IMR-90 (cell line): ENCODE measurements at regions not wholly inside any gene's neighbourhood (a gene's known extent, or its start where the extent isn't known, plus 50 kb on each side); places are given as distances from the start of the nearest gene placed in this dataset.

Experiments used
- ATAC-seq: fragments of 200-7000 bp; cut with Tn5 transposase; 2 replicates; pipeline ENCODE4 v1.9.1; 2020; ENCODE audit warnings: low read depth, mild to moderate bottlenecking, moderate library complexity
- BruUV-seq: library from RNA; stranded (reverse); fragments of 400-500 nt; replicated peaks from 2 replicates; lab custom pipeline; 2021; lab: Mats Ljungman, UMichigan
- CTCF ChIA-PET: fragments of 300-600 bp; formaldehyde crosslinking; extraction: SDS; loops from one replicate; lab custom pipeline; 2021; ENCODE audit warnings: antibody characterized with exemption; lab: Yijun Ruan, JAX
- POLR2A ChIA-PET: fragments of 300-600 bp; sonication (Branson Sonifier 250); formaldehyde crosslinking; loops from one replicate; lab custom pipeline; 2022; ENCODE audit warnings: antibody characterized with exemption; ENCODE audit not compliant: unreplicated experiment; lab: Charles Lee
- DNase-seq: peaks from one replicate; pipeline ENCODE4 v3.0.0; 2013
- H2AFZ ChIP-seq: replicated peaks from 2 replicates; pipeline ENCODE3; 2013; ENCODE audit warnings: low read length, mild to moderate bottlenecking; ENCODE audit not compliant: poor library complexity
- H2AK5ac ChIP-seq: 2 replicates; pipeline ENCODE4 v1.6.1; 2013; ENCODE audit warnings: low read depth, low read length, inconsistent platforms
- H2AK9ac ChIP-seq: replicated peaks from 2 replicates; pipeline ENCODE3; 2013; ENCODE audit warnings: mild to moderate bottlenecking, low read depth, low read length, moderate library complexity; ENCODE audit not compliant: poor library complexity
- H2BK120ac ChIP-seq: 2 replicates; pipeline ENCODE4 v1.6.1; 2013; ENCODE audit warnings: low read depth, low read length, inconsistent platforms
- H2BK15ac ChIP-seq: 3 replicates; pipeline ENCODE4 v1.6.1; 2013; ENCODE audit warnings: low read depth, low read length, inconsistent platforms
- H2BK20ac ChIP-seq: 2 replicates; pipeline ENCODE4 v1.6.1; 2013; ENCODE audit warnings: low read depth, mild to moderate bottlenecking, inconsistent platforms, low read length, moderate library complexity
- H2BK5ac ChIP-seq: 2 replicates; pipeline ENCODE4 v1.6.1; 2013; ENCODE audit warnings: mild to moderate bottlenecking, low read depth, low read length, inconsistent platforms; ENCODE audit not compliant: poor library complexity, severe bottlenecking
- H3K14ac ChIP-seq: replicated peaks from 2 replicates; pipeline ENCODE4 v1.6.1; 2013; ENCODE audit warnings: low read depth, low read length, inconsistent platforms
- H3K18ac ChIP-seq: 2 replicates; pipeline ENCODE4 v1.6.1; 2013; ENCODE audit warnings: low read depth, low read length, control low read depth
- H3K23ac ChIP-seq: 2 replicates; pipeline ENCODE4 v1.6.1; 2013; ENCODE audit warnings: low read depth, low read length, inconsistent platforms
- H3K27ac ChIP-seq: 2 replicates; pipeline ENCODE4 v1.5.1; 2013; ENCODE audit warnings: mild to moderate bottlenecking, control low read depth, low read length; ENCODE audit not compliant: insufficient read depth
- H3K27me3 ChIP-seq: 2 replicates; pipeline ENCODE4 v1.6.1; 2013; ENCODE audit warnings: low read length; ENCODE audit not compliant: control insufficient read depth, insufficient read depth
- H3K36me3 ChIP-seq: 2 replicates; pipeline ENCODE4 v1.6.1; 2013; ENCODE audit warnings: low read length, mixed read lengths; ENCODE audit not compliant: control insufficient read depth, insufficient read depth
- H3K4ac ChIP-seq: 2 replicates; pipeline ENCODE4 v1.6.1; 2013; ENCODE audit warnings: low read depth, low read length, inconsistent platforms
- H3K4me1 ChIP-seq: 2 replicates; pipeline ENCODE4 v1.6.1; 2013; ENCODE audit warnings: low read length, mixed read lengths; ENCODE audit not compliant: control insufficient read depth, insufficient read depth
- H3K4me2 ChIP-seq: 2 replicates; pipeline ENCODE4 v1.6.1; 2013; ENCODE audit warnings: low read depth, mild to moderate bottlenecking, control low read depth, low read length, moderate library complexity
- H3K4me3 ChIP-seq: 2 replicates; pipeline ENCODE4 v1.5.1; 2013; ENCODE audit warnings: low read depth, mild to moderate bottlenecking, control low read depth, low read length, moderate library complexity; ENCODE audit not compliant: insufficient read depth
- H3K56ac ChIP-seq: 2 replicates; pipeline ENCODE4 v1.6.1; 2013; ENCODE audit warnings: low read length, inconsistent platforms; ENCODE audit not compliant: insufficient read depth; ENCODE audit errors: extremely low read depth
- H3K79me1 ChIP-seq, 2 experiments: 2 replicates each; pipeline ENCODE4 v1.6.1; 2013; ENCODE audit warnings: low read length in 2 of 2, inconsistent platforms in 1 of 2, low read depth in 1 of 2
- H3K9ac ChIP-seq: 2 replicates; pipeline ENCODE4 v1.6.1; 2013; ENCODE audit warnings: low read depth, low read length, control low read depth
- H3K9me1 ChIP-seq: 2 replicates; pipeline ENCODE4 v1.6.1; 2013; ENCODE audit warnings: low read length, inconsistent platforms; ENCODE audit not compliant: insufficient read depth
- H3K9me3 ChIP-seq: 2 replicates; pipeline ENCODE4 v1.6.1; 2013; ENCODE audit warnings: low read length; ENCODE audit not compliant: control insufficient read depth, insufficient read depth
- H4K20me1 ChIP-seq: 2 replicates; pipeline ENCODE4 v1.6.1; 2013; ENCODE audit warnings: low read length, inconsistent platforms; ENCODE audit not compliant: insufficient read depth
- H4K5ac ChIP-seq: 2 replicates; pipeline ENCODE4 v1.6.1; 2013; ENCODE audit warnings: mild to moderate bottlenecking, low read depth, low read length, control low read depth
- H4K8ac ChIP-seq, 2 experiments: 2 replicates each; pipeline ENCODE4 v1.6.1; 2013; ENCODE audit warnings: low read depth in 2 of 2, low read length in 2 of 2, control low read depth in 1 of 2, inconsistent platforms in 1 of 2
- H4K91ac ChIP-seq: 2 replicates; pipeline ENCODE4 v1.6.1; 2013; ENCODE audit warnings: low read depth, low read length, inconsistent platforms; ENCODE audit not compliant: insufficient read depth
- MAFK ChIP-seq: IDR thresholded peaks from 2 replicates; pipeline ENCODE4 v1.6.1; 2012; ENCODE audit warnings: low read depth, low read length, improper control_type of control experiment
- MXI1 ChIP-seq: IDR thresholded peaks from 2 replicates; pipeline ENCODE4 v1.6.1; 2012; ENCODE audit warnings: low read depth, mild to moderate bottlenecking, low read length, moderate library complexity, borderline replicate concordance
- RAD21 ChIP-seq: IDR thresholded peaks from 2 replicates; pipeline ENCODE4 v1.6.1; 2012; ENCODE audit warnings: low read length, improper control_type of control experiment
- WGBS, 2 experiments: methylation state at CpG; one replicate each; pipeline versions ENCODE4 v1.1.5 to v1.1.7; 2013; ENCODE audit warnings: missing lambda C conversion rate in 2 of 2; ENCODE audit not compliant: insufficient read length in 1 of 2; ENCODE audit errors: extremely low coverage in 2 of 2; 5-methylcytosine and 5-hydroxymethylcytosine counted together
- dilution Hi-C: fragments of 300-500 bp; cut with HindIII; formaldehyde crosslinking; loops from one replicate; pipeline ENCODE4 v1.14.3; 2018; ENCODE audit warnings: low sequenced_read_pairs; ENCODE audit not compliant: unreplicated experiment
- in situ Hi-C: fragments of 300-500 bp; cut with MboI; formaldehyde crosslinking; loops from 3 replicates; pipeline ENCODE4 v1.14.3; 2019; ENCODE audit warnings: low sequenced_read_pairs, inconsistent platforms, mixed read lengths
- intact Hi-C: fragments of 100-400 bp; cut with micrococcal nuclease; formaldehyde crosslinking; loops from 2 replicates; pipeline ENCODE4 v1.10.0; 2022
- TF ChIP-seq, protein P1 (sequence below): fragments of 150-350 bp; IDR thresholded peaks from 2 replicates; pipeline ENCODE4 v1.6.1; 2016; ENCODE audit warnings: low read depth, mild to moderate bottlenecking, low read length, moderate library complexity, borderline replicate concordance
- TF ChIP-seq, protein P2 (sequence below): conservative IDR thresholded peaks from 2 replicates; pipeline ENCODE4 v1.5.1; 2012; ENCODE audit warnings: mild to moderate bottlenecking, low read depth, low read length, improper control_type of control experiment
- TF ChIP-seq, protein P3 (sequence below): fragments of 150-350 bp; IDR thresholded peaks from 2 replicates; pipeline ENCODE4 v1.6.1; 2017; ENCODE audit warnings: mild to moderate bottlenecking, antibody characterized with exemption, low read length, low read depth

DNA sequence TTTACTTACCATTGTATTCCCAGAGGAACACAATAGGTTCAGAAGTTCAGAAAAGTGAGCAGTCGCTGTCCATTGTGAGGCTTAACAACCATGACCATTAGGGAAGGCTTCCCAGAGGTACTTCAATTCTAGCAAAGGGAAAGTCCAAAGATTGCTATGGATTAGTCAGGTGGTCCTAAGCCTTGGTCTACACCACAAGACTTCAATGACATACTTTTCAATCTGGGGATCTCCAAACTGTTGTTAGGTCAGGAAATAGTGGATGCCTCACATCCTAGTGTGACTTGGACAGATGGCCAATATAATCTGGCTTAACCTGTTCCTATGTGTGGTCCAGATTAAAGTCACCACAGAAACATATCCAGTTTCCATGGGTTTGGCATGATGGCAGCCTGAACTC, 118.0 kb downstream of the SPCS3 start:
- Histone ChIP-seq H4K20me1 (no peaks in the 10 kb centered on the region), H2BK5ac (no peak overlapping the region), H4K91ac (peak overlapping the region; percentile 16; the same call in 1 of the 2 replicates), H3K4me3 (no peak overlapping the region), H3K4ac (peak overlapping the region; percentile 1; the same call in 1 of the 2 replicates), H3K36me3 (no peaks in the 10 kb centered on the region), H3K9ac (no peak overlapping the region), H3K23ac (peak overlapping the region; percentile 4; the same call in 1 of the 2 replicates), H3K9me3 (no peaks in the 10 kb centered on the region), H3K27me3 (no peaks in the 10 kb centered on the region), H2BK120ac (peak overlapping the region; percentile 95; the same call in 1 of the 2 replicates), H2BK20ac (peak overlapping the region; percentile 97; the same call in 1 of the 2 replicates), H4K5ac (no peak overlapping the region; the same call in 1 of the 2 replicates), H2AFZ (no peak overlapping the region), H3K27ac (no peak overlapping the region), H3K9me1 (peaks cover 6% of the 10 kb centered on the region; the same call in 1 of the 2 replicates), H3K18ac (peak overlapping the region; percentile 3; the same call in 1 of the 2 replicates), H3K14ac (0 out of 2 replicates have a peak overlapping the region, but pooled peaks have one; percentile 43), H3K4me2 (no peak overlapping the region), H2BK15ac (peak overlapping the region; percentile 51; the same call in 1 of the 3 replicates), H3K79me1 (no peaks in the 10 kb centered on the region), H2AK9ac (no peak overlapping the region), H4K8ac (no peak overlapping the region), H3K4me1 (peaks cover 4% of the 10 kb centered on the region; the same call in 1 of the 2 replicates), H3K56ac (no peak overlapping the region), H2AK5ac (no peak overlapping the region)
- DNase-seq (peak; percentile 29), ATAC-seq (no peak)
- dilution Hi-C loops = no loop called here
- ChIA-PET POLR2A (no interaction called here), CTCF (no interaction called here)
- no TSS peak for BruUV-seq
- intact Hi-C loops = no loop called here
- no CpG with 5 or more reads among the region's 1 CpG for WGBS, 2 experiments
- in situ Hi-C loops = no loop called here
- no peak for TF ChIP-seq RAD21
- TF ChIP-seq, protein P1, sequence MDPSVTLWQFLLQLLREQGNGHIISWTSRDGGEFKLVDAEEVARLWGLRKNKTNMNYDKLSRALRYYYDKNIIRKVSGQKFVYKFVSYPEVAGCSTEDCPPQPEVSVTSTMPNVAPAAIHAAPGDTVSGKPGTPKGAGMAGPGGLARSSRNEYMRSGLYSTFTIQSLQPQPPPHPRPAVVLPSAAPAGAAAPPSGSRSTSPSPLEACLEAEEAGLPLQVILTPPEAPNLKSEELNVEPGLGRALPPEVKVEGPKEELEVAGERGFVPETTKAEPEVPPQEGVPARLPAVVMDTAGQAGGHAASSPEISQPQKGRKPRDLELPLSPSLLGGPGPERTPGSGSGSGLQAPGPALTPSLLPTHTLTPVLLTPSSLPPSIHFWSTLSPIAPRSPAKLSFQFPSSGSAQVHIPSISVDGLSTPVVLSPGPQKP = no peak
- TF ChIP-seq MXI1 = no peak
- TF ChIP-seq, protein P2, sequence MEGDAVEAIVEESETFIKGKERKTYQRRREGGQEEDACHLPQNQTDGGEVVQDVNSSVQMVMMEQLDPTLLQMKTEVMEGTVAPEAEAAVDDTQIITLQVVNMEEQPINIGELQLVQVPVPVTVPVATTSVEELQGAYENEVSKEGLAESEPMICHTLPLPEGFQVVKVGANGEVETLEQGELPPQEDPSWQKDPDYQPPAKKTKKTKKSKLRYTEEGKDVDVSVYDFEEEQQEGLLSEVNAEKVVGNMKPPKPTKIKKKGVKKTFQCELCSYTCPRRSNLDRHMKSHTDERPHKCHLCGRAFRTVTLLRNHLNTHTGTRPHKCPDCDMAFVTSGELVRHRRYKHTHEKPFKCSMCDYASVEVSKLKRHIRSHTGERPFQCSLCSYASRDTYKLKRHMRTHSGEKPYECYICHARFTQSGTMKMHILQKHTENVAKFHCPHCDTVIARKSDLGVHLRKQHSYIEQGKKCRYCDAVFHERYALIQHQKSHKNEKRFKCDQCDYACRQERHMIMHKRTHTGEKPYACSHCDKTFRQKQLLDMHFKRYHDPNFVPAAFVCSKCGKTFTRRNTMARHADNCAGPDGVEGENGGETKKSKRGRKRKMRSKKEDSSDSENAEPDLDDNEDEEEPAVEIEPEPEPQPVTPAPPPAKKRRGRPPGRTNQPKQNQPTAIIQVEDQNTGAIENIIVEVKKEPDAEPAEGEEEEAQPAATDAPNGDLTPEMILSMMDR = no peak
- TF ChIP-seq, protein P3, sequence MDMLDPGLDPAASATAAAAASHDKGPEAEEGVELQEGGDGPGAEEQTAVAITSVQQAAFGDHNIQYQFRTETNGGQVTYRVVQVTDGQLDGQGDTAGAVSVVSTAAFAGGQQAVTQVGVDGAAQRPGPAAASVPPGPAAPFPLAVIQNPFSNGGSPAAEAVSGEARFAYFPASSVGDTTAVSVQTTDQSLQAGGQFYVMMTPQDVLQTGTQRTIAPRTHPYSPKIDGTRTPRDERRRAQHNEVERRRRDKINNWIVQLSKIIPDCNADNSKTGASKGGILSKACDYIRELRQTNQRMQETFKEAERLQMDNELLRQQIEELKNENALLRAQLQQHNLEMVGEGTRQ = no peak
- TF ChIP-seq MAFK = no peak
